Fibroblast of the conjunctiva (primary cell): ENCODE measurements at regions not wholly inside any gene's neighbourhood (a gene's known extent, or its start where the extent isn't known, plus 50 kb on each side); places are given as distances from the start of the nearest gene placed in this dataset.
"Not testable (repeated sequence)": the region's sequence is repeated elsewhere in the genome, so short reads cannot be mapped to it uniquely, and the experiment has no call there.

Experiments used
- DNase-seq: peaks from one replicate; pipeline ENCODE4 v3.0.0-alpha.2; 2010; ENCODE audit warnings: low read depth

DNA sequence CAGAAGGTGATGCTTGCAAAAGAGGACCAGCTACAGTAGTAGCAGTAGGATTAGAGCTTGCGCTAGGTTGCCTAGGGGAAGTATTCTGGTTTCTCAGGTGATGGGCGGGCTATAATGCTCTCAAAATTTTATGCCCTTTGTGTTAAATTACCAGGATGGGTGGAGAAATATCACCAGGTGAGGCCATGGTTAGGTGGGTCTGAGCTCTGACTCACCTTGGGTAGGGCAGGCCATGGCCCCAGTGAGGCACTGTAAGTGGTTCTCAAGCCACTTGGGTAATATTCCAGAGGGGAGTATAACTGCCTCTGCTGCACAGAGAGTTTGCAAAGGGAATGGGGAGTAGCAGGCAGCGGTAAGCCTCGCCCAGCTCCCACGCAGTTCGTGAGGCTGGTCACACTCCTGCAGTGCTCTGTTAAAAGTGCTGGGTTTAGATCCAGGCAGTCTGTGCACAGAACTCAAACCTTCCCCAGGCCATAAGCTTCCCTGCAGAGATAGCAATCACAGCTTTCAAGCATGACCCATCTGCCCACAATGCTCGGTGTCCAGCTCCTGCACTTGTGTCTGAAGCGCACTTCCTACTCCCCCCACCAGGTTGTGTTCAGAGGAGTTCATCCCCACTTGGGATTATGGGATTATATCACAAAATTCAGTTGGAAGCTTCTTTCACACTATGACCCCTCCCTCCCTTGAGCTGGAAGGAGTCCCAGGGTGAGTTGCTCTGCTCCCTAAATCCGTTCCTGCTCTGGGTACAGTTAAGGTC, 575.0 kb downstream of the CHSY3 start:
- no peak for DNase-seq

DNA sequence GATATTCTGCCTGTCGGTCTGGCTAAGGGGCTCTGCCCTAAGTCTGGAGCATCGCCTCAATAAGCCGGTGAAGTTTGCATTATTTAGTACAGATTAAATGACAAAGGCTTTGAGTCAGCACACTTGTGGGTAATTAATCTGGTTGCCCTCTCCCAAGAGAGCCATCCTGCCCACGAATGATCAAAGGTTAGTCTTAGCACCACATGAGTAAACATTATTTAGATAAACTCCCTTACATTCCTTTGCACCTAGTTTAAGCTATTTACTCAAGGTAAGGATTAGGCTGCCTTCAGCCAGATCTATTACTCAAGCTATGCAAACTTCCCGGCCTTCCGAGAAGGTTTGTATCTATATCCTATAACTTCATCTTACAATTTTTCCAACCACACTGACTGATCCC, 572.1 kb downstream of the CHSY3 start:
- no peak for DNase-seq

DNA sequence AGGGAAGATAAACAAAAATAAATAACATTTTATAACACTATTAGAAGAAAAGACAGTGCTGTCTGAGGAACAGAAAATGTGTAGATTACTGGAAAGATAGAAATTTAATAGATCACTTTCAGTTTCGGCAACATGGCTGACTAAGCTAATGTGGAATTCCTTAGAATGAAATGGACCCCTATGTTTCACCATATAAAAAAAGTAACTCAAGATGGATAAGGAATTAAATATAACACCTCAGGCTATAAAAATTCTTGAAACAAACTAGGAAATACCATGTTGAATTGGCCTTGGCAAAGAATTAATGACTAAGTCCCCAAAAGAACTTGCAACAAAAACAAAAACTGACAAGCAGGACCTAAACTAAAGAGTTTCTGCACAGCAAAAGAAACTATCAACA, 558.3 kb downstream of the CHSY3 start:
- no peak for DNase-seq

DNA sequence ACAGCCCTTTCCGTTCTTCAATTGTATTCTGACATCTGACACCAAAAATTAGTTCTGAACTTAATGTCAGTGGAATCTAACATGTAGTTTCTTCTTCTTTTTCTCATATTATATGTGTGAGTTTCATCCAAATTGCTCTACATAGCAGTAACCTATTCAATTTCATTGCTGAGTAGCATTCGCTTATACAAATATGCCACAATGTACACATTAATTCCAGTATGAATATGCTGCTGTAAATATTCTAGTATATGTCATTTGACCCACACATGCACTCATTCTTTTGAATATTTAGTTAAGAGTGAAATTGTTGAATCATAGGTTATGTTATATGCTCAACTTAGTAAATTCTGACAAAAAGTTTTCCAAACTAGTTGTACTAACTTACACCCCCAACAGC, 550.9 kb downstream of the CHSY3 start:
- DNase-seq: no peak

DNA sequence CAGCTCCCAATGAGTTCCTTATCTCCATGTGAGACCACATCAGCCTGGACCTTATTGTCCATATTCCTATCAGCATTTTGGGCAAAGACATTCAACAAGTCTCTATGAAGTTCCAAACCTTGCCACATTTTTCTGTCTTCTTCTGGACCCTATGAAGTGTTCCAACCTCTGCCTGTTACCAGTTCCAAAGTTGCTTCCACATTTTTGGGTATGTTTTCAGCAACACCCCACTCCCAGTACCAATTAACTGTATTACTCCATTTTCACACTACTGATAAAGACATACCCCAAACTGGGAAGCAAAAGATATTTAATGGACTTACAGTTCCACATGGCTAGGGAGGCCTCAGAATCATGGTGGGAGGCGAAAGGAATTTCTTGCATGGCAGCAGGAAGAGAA, 548.5 kb downstream of the CHSY3 start:
- no peak for DNase-seq

DNA sequence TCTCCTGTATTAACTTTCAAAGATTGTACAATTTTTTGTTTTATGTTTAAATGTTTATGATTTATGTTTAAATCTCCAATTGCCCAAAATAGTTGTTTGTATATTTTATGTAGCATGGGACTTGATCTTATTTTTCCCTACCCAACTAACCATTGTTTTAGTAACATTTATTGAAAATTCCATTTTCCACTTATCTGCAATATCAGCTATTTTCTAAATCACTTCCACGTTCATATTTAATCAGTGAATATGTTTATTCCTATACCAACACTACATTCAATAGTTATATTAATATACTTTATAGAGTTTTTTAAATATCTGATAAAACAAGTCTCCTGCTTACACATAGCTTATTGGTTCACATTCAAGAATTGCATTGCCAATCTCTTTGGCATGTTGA, 532.2 kb downstream of the CHSY3 start:
- DNase-seq: no peak

DNA sequence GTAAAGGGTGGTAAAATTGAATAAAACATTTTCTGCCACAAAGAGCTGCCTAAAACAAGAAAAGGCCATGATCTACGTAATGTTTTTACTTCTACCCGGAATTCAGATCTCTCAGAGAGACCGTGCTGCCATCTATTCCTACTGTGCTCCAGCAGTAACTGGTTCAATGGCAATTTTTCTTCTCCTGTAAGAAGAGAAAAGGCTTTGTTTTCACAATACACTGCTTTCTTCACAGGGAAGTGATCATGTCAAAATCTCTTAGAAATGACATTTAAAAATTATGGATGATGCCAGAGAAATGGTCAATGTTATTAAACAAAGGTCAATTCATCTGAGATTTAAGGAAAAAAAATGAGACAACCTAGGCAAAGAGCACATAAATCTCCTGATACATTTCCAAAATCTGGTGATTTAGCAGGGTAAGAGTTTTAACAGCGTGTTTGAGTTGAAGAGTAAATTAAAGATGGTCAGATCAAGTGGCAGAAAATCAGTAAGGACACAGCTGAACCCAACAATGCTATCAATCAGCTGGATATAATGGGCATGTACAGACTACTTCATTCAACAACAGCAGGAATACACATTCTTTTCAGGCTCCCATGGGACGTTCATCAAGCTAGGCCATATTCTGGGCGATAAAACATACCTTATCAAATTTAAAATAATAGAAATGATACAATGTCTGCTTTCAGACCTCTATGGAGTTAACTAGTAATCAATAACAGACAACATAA, 523.1 kb downstream of the CHSY3 start:
- DNase-seq: no peak

DNA sequence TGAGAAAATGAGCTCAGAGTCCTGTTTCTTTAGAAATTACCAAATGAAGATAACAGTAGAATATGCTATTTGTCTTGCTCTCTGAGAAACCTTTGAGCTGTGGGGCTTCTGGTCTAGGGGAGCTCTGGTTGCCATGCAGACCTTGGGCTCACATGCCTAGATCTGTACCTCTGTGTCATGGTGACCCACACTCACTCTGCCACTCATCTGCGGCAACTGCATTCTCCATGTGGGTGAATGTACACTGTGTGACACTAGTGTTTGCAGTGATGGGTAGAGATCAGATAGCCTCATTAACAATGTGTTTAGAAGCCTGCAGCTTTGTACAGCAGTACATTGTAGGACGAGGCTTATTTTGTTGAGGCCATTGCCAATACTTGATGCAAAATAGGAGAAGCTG, 521.2 kb downstream of the CHSY3 start:
- DNase-seq: no peak

DNA sequence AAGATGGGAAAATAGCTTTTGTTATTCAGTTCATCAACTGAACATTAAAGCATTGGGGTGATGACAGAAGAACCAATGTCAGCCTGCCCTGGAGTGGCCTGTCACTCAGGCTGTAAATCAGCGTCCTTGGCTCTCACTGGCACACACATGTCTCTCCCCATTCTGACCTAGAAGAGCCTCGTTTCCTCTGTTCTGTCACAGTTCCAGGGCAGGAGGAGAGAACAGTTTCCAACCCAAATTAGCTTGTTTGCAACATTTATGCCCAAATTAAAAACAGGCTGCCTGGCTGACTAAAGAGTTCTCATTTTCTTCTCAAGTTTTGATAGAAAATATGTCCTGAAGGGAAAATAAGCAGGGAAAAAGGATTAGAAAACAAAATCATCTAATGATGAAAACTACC, 520.1 kb downstream of the CHSY3 start:
- DNase-seq: no peak

DNA sequence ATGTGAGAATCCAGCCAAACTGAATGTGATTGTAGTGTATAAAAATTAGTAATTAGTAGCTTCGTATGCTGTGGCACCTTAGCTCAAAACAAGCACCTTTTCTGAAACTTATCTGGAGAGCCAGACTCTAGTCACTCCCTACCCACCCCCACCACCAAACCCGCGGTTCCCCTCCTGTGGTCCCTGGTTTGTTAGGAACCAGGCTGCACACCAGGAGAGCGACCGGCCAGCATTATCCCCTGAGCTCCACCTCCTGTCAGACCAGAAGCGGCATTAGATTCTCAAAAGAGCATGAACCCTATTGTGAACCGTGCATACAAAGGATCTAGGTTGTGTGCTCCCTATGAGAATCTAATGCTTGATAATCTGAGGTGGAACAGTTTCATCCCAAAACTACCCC, 498.6 kb downstream of the CHSY3 start:
- no peak for DNase-seq

DNA sequence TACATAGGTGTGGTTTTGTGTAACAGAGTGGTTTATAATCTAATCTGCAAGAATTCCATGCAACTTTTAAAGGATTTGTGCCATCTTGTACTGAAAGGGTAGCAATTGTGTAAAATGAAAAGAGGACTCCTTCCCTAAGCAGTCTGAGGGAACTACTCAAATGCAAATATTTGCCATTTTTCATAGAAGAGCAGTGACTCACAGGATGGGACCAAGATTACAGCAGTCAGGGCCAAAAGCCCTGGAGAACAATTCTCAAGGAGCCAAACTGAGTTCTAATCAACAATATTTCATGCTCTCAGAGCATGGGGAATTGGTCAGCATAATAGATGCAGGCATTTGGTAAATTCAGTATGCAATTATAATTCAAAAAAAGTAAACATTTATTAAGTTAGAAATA, 495.8 kb downstream of the CHSY3 start:
- no peak for DNase-seq

DNA sequence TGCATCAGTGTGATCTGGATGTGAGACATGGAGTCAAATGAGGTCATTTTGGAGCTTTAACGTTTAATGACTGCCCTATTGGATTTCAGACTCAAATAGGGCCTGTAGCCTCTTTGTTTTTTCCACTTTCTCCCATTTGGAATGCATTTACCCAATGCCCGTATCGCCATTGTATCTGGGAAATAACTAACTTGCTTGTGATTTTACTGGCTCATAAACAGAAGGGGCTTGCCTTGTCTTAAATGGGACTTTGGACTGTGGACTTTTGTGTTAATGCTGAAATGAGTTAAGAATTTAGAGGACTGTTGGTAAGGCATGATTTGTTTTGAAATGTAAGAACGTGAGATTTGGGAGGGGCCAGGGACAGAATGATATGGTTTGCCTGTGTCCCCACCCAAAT, 494.6 kb downstream of the CHSY3 start:
- DNase-seq: no peak

DNA sequence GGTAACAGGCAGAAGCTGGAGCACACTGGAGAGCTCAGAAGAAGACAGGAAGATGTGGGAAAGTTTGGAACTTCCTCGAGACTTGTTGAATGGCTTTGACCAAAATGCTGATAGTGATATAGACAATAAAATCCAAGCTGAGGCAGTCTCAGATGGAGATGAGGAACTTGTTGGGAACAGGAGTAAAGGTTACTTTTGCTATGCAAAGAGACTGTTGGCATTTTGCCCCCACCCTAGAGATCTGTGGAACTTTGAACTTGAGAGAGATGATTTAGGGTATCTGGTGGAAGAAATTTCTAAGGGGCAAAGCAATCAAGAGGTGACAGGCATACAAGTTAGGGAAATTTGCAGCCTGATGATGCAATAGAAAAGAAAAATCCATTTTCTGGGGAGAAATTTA, 493.5 kb downstream of the CHSY3 start:
- not testable (repeated sequence) for DNase-seq

DNA sequence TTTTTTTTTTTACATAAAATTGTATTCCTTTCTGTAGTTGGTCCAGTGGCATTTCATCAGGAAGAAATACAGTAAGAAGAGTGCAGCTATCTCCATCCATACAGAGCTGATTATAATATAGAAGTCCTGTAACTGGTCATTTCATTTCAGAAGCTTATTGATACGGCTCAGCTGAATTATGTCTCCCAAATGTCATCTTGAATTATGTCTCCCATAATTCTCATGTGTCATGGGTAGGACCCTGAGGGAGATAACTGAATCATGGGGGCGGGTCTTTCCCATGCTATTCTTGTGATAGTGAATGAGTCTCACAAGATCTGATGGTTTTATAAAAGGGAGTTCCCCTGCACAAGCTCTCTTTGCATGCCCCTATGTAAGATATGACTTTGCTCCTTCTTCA, 492.9 kb downstream of the CHSY3 start:
- DNase-seq: no peak

DNA sequence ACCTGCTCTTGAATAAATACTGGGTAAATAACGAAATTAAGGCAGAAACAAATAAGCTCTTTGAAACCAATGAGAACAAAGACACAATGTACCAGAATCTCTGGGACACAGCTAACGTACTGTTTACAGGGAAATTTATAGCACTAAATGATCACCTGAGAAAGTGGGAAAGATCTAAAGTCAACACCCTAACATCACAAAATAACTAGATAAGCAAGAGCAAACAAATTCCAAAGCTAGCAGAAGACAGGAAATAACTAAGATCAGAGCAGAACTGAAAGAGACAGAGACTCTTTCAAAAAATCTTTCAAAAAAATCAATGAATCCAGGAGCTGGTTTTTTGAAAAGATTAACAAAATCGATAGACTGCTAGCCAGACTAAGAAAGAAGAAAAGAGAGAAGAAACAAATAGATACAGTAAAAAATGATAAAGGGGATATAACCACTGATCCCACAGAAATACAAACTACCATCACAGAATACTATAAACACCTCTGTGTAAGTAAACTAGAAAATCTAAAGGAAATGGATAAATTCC, 487.5 kb downstream of the CHSY3 start:
- DNase-seq: not testable (repeated sequence)

DNA sequence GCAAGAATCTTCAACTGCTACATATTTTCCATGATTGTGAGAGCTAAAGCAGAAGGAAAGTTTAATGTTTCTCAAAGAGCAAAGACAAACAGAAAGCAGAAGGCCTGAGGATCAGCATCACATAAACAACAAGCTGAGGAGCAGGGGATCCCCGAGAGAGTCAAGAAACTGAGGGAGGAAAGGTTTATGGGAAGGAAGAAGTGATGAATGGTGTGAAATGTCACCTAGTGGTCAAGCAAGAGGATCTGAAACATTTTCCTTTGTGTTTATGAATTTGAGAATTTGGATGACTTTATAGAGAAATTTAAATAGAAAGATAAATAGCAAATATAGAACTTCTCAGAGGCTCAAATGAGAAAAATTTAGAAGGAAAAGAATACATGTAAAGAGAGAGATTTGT, 481.9 kb downstream of the CHSY3 start:
- no peak for DNase-seq

DNA sequence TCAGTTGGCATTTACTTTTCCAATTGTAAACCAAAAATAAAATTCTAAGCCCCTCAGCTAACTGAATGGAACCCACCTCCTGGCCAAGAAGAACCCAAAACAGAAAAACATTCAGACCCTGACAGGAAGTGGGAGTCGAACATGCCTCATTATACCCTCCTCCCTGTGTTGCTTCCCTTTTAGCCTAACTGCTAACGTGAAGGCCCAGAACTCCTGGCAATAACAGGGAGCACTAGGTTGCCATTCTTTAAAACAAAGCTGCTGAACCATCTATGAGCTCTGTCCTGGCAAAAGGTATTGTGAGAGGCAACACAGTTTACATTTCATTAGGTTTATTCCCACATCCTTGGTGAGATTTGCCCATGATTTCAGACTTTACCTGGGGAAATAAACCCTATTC, 481.4 kb downstream of the CHSY3 start:
- no peak for DNase-seq

DNA sequence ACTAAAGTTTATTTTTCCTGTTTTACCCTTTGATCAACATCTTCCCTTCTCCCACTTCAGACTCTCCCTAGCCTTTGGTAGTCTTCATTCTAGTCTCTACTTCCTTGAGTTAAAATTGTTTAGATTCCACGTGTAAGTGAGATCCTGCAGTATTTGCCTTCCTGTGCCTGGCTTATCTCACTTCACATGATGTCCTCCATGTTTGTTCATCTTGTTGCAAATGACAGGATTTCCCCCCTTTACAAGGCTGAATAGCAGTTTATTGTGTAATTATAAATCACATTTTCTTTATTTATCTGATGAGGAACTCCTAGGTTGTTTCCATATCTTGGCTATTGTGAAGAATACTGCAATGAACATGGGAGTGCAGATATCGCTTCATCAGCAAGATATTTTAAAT, 461.7 kb downstream of the CHSY3 start:
- no peak for DNase-seq

DNA sequence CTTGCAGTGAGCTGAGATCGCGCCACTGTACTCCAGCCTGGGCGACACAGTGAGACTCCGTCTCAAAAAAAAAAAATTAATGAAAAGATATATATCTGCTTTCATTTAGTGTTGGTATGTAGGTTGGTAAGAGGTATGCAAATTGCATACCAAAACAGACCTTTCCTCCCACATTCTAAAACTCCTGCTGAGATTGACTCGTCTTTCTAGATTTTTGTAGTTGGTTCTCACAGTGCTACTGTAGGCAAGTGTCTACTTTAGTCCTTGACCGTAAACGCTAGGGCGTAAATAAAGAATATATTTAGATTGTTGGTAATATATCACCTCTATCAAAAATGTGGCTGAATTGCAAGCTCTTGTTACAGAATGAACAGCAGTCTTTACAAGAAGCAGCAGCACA, 445.9 kb downstream of the CHSY3 start:
- DNase-seq: no peak

DNA sequence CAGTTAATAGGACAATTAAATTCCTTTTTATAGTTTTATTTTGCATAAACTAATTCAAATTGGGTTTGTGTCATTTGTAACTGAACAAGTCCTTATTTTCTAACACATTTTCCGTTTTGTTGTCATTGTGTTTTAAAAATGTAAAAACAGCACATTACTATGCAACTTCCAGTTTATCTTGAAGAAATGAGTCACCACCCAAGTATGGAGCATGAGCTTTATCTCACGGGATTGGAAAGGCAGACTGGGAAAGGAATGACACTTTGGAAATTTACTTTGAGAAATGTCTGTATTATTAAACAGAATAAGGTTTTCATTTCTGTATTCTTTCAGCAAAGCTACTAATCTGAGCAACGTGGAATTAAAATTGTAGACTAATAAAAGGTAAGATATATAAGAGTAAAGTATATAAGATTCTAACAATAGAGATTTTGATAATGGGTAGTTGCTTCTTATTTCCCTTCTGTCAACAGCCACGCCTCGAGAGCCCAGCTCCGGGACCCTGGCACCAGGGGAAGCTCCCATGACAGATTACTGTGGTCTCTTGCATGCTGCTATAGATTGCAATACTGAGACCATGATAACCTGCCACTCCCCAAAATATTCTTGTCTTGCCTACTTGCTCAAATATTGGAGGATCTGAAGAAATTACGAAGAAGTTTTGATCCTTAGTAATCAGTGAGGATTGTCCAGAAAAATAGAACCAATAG, 433.1 kb downstream of the CHSY3 start:
- DNase-seq: no peak

DNA sequence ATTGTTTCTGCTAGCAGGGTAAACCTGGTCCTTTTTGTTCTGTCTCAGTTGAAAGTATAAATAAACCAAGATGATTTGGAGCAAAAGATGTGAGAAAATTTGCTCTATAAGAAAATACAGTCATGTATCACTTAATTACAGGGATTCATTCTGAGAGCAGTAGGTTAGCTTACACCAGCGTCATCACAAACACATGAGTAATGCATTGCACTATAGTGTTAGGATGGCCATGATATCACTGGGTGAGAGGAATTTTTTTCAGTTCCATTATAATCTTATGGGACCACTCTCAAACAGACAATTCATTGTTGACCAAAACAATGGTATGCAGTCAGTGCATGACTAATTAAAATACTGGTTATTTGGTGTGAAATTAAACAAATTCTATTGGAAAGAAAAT, 430.9 kb downstream of the CHSY3 start:
- DNase-seq: no peak

DNA sequence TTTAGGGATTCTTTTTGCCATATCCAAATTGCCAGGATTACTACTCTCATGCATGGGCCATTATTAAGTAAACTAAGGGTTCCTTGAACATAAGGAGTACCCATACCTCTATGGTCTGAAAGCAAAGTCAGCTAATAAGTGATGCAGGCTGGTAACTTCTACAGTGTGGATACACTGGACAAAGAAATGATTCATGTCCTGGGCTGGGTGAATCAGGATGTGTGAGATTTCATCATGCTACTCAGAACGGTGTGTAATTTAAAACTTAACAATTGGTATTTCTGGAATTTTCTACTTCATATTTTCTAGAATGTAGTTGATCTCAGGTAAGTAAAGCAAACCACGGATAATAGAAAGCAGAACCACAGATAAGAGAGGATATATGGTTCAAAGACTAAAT, 428.8 kb downstream of the CHSY3 start:
- peak; percentile 1 for DNase-seq

DNA sequence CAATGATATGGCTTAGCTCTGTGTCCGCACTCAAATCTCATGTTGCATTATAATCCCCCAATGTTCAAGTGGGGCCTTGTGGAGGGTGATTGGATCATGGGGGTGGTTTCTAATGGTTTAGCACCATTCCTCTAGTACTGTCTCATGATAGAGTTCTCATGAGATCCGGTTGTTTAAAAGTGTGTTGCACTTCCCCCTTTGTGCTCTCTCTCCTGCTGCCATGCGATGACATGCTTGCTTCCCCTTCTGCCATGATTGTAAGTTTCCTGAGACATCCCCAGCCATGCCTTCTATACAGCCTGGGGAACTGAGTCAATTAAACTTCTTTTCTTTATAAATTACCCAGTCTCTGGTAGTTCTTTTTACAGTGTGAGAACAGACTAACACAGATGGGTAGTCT, 427.1 kb downstream of the CHSY3 start:
- DNase-seq: no peak
